ENCODE measurements at regions not wholly inside any gene's neighbourhood (a gene's known extent, or its start where the extent isn't known, plus 50 kb on each side); places are given as distances from the start of the nearest gene placed in this dataset.

DNA sequence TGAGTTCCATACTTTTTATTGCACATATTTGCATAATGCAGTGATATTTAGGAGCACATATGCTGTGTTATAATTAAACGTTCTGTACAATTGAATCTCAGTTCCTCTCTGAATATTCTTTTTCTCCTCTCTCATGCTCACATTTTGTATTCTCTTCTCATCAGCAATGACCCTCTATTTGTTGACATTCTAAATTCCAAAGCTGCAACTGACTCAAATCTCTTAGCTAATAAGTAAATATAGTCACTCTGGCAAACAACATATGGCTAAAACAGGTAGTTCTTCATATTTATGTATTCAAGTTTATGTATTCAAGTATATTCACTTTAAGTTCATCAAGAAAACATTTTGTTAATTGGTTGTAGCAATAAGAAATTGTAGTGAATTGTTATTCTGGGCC, 907.4 kb upstream of the VRK2 start:
- no peak for ATAC-seq

DNA sequence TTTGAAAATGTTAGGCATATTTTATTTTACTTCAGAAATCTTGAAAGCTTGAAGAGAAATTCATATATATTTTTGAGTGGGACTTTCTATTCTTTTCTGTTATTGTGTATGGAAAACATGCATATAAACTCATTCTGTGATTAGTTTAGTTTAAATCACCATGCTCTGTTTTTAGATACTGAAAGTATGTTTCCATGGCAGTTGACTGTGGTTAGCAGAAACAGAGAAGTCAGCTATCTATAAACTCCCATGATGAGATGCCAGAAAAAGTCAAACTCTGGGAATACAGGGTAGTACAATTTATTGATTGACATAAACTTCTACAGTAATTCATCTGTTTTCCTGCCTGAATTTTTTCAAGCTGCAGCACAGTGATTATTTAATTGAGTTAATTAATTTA, 905.3 kb upstream of the VRK2 start:
- H3K4me1 Mint-ChIP-seq, result no peaks in the 10 kb centered on the region
- no peak for ATAC-seq

More for the DNA sequence above, 907.4 kb upstream of the VRK2 start:
- no peak for DNase-seq
- Mint-ChIP-seq H3K27ac (no peak overlapping the region), H3K36me3 (no peaks in the 10 kb centered on the region), H3K9me3 (peaks cover 0 to 11% (median 5%) of the 10 kb centered on the region in 9 donors), H3K27me3 (no peaks in the 10 kb centered on the region), H3K4me1 (no peaks in the 10 kb centered on the region), H3K4me3 (no peak overlapping the region)
- POLR2A ChIA-PET, result no interaction called here

DNA sequence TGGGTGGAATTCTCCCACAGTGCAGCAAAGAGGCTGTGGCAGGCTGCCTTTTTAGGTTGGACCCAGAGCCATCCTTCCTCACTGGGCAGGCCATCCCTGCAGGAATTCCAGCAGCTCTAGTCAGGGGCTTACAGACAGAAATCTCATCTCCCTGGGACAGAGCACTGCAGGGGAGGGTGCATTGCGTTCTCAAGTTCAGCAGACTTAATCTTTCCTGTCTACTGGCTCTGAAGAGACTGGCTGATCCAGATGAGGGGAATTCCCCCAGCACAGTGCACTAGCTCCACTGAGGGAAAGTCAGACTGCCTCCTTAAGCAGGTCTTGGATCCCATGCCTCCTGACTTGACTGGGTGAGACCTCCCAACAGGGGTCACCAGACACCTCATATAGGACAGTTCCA, 899.7 kb upstream of the VRK2 start:
- Mint-ChIP-seq H3K36me3 (peaks cover 0 to 7% (median 0%) of the 10 kb centered on the region in 3 donors), H3K4me1 (no peaks in the 10 kb centered on the region), H3K4me3 (no peak overlapping the region), H3K27me3 (no peaks in the 10 kb centered on the region), H3K9me3 (peaks cover 14 to 59% (median 27%) of the 10 kb centered on the region in 9 donors), H3K27ac (no peak overlapping the region)
- DNase-seq (no peak), ATAC-seq (no peak)
- POLR2A ChIA-PET, result no interaction called here

More for the DNA sequence above, 905.3 kb upstream of the VRK2 start:
- no peaks in the 10 kb centered on the region for H3K27me3 Mint-ChIP-seq
- H3K9me3 Mint-ChIP-seq, result peaks cover 0 to 21% (median 9%) of the 10 kb centered on the region in 9 donors
- H3K27ac Mint-ChIP-seq, result no peak overlapping the region
- H3K36me3 Mint-ChIP-seq, result no peaks in the 10 kb centered on the region
- no peak for DNase-seq
- POLR2A ChIA-PET, result no interaction called here
- H3K4me3 Mint-ChIP-seq, result no peak overlapping the region

DNA sequence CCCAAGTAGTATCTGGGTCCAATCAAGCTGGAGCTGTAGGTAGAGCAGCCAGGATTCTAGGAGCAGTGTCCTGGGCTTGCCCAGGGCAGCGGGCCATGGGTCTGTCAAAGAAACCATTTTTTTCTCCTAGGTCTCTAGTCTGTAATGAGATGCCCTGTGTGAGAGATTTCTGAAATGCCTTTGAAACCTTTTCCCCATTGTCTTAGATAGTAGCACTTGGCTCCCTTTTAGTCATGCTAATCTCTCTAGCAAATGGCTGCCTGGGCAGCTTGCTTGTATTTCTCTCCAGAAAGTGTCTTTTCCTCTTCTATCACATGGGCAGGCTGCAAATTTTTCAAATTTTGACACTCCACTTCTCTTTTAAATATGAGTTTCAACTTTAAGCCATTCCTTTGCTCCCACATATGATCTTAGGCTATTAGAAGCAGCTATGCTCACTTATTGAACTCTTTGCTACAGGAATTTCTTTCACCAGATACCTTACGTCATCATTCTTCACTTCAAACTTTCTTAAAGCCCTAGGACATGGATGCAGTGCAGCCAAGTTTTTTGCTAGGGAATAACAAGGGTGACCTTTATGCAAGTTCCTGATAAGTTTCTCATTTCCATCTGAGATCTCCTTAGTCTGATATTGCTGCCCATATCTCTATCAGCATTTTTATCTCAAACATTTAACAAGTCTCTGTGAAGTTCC, 890.2 kb upstream of the VRK2 start:
- Mint-ChIP-seq H3K4me1 (no peaks in the 10 kb centered on the region), H3K4me3 (no peak overlapping the region), H3K27me3 (no peaks in the 10 kb centered on the region), H3K27ac (no peak overlapping the region), H3K36me3 (peaks cover 0 to 6% (median 0%) of the 10 kb centered on the region in 3 donors), H3K9me3 (peaks cover 2 to 24% (median 11%) of the 10 kb centered on the region in 9 donors)
- no peak for ATAC-seq
- POLR2A ChIA-PET, result no interaction called here
- no peak for DNase-seq

DNA sequence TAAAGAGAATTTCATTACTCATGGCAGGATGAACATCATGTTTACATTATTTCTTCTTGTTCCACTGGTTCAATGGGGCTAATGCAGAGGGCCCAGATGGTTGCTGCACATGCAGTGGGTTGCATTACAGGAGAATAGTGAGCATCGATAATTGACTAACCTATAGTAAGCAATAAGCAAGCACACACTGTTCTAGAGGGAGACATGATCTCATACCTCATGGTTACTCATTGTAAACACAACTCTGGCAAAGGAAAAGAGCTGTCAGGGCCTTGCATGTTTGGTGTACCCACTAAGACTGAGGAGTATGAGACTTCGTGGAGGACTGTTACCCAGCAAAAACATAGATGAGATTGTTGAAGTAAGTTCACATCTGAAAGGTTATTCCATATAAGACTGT, 885.6 kb upstream of the VRK2 start:
- Mint-ChIP-seq H3K4me1 (no peaks in the 10 kb centered on the region), H3K36me3 (peaks cover 0 to 6% (median 0%) of the 10 kb centered on the region in 3 donors), H3K27me3 (no peaks in the 10 kb centered on the region), H3K27ac (no peak overlapping the region), H3K4me3 (no peak overlapping the region), H3K9me3 (peaks cover 4 to 22% (median 7%) of the 10 kb centered on the region in 9 donors)
- DNase-seq (no peak), ATAC-seq (no peak)
- POLR2A ChIA-PET, result no interaction called here

DNA sequence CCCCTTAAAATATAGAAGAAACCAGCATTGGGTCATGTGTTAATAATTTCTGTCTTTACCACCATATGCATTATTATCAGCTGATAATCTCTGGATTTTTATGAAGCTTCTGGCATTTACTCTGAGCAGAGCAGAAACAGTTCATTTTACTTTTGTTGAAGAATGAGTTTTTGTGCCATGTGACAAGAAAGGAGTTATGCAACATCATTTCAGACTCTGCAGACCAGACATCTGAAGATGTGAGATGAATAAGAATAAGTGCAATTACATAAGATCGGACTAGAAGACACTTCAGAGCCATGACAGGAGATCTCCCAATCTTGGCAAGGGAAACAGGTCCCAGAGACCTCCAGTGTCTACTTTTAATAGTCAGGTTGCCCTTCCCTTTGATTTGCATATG, 869.4 kb upstream of the VRK2 start:
- ATAC-seq (no peak), DNase-seq (no peak)
- Mint-ChIP-seq H3K27ac (no peak overlapping the region), H3K27me3 (no peaks in the 10 kb centered on the region), H3K4me3 (no peak overlapping the region), H3K36me3 (peaks cover 0 to 8% (median 0%) of the 10 kb centered on the region in 3 donors), H3K4me1 (peaks cover 0 to 2% (median 0%) of the 10 kb centered on the region in 4 donors), H3K9me3 (peaks cover 0 to 30% (median 16%) of the 10 kb centered on the region in 9 donors)
- POLR2A ChIA-PET, result no interaction called here

DNA sequence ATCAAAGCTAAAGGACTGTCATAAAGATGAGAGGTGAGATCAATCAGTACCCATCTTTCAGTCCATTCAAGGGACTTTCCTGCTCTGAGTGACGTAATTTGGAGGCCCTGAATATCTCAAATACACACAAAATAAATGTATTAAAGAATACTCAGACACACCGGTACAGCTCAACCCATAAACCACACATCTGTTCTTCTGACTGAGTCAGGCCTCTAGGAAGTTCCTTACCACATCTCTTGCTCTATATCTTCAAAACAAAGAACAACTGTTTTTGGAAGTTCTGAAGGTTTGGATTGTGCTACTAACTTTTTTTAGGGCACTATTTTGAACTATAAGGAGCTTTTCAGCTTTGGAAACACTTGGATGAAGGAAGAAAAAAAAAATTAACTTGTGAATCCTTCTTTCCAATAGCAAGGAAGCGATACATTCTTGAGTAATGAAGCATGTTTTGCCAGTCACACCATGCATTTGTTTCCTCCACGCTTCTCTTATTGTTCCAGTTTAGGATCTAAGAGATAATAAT, 866.5 kb upstream of the VRK2 start:
- DNase-seq (no peak), ATAC-seq (no peak)
- Mint-ChIP-seq H3K9me3 (peaks cover 0 to 25% (median 10%) of the 10 kb centered on the region in 9 donors), H3K4me3 (no peak overlapping the region), H3K27ac (peak overlapping the region in 1 of 10 donors; percentile 71), H3K36me3 (peaks cover 0 to 3% (median 0%) of the 10 kb centered on the region in 3 donors), H3K4me1 (no peaks in the 10 kb centered on the region), H3K27me3 (no peaks in the 10 kb centered on the region)
- POLR2A ChIA-PET, result no interaction called here

DNA sequence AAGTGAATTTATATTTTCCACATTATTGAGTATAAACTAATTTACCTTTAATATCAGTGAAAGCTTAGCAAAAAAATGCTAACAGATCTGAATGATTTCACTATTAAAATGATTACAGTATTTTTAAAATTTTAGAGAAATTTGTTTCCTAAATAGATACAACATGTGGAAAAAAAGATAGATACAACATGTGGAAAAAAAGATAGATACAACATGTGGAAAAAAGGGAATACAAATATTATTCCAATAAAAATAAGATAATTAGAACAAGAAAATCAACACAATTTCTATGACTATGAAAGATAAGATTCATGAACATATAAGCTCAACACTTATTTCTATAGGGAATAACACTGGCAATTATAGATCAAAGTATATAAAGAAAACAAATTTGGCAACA, 865.9 kb upstream of the VRK2 start:
- H3K4me1 Mint-ChIP-seq, result no peaks in the 10 kb centered on the region
- POLR2A ChIA-PET, result no interaction called here
- H3K27ac Mint-ChIP-seq, result no peak overlapping the region
- H3K4me3 Mint-ChIP-seq, result no peak overlapping the region
- H3K36me3 Mint-ChIP-seq, result peaks cover 0 to 3% (median 0%) of the 10 kb centered on the region in 3 donors
- ATAC-seq, result no peak
- H3K9me3 Mint-ChIP-seq, result peaks cover 0 to 30% (median 9%) of the 10 kb centered on the region in 9 donors
- no peak for DNase-seq
- no peaks in the 10 kb centered on the region for H3K27me3 Mint-ChIP-seq

DNA sequence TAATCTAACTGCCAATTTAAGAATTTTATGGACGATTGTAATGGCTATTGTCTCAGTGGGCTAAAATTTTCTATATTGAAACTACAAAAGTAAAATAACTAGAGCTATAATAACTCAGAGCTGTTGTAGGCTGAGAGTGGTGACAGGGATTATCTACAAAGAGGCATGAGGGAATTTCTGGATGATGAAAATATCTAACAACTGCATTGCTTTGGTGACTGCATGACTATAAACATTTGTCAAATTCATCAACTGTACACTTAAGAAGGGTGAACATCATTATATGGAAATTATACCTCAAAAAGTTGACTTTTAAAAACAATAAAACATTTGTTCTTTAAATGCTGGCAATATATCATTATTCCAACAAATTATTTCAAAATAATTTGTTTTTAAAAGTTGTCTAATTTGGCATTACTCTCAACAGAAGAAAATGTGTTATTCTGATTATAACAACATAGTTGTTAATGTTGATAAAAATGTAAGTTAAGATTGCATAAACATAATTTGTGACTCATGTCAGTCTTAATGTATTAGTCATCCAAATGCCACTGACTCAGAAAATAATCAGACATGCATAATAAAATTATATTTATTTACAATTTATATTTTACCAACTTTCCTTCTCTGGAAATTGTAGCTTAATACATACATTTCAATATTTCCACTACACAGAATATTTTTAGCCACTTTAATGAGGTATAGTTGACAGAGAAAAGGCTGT, 865.1 kb upstream of the VRK2 start:
- DNase-seq (no peak), ATAC-seq (no peak)
- POLR2A ChIA-PET, result no interaction called here
- no peak overlapping the region for H3K4me3 Mint-ChIP-seq
- H3K9me3 Mint-ChIP-seq, result peaks cover 0 to 37% (median 7%) of the 10 kb centered on the region in 9 donors
- H3K4me1 Mint-ChIP-seq, result no peaks in the 10 kb centered on the region
- no peaks in the 10 kb centered on the region for H3K27me3 Mint-ChIP-seq
- no peak overlapping the region for H3K27ac Mint-ChIP-seq
- peaks cover 0 to 3% (median 0%) of the 10 kb centered on the region in 3 donors for H3K36me3 Mint-ChIP-seq

DNA sequence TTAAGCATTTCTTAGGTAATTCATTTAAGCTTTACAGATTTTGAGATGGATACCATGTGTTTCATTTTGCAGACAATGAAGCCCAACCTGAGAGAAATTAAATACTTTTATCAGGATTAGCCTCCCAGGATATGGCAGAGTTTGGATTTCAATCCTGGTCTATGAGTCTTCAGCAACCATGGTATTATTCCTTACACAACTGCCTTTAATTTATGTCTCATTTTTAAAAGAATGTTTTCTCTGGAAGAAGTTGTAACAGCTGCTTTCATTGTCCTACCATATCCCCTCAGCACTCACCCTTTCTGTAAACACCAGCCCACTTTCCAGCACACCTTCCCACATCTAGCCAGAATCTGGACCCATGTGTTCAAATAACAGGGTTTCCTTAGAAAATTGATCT, 863.7 kb upstream of the VRK2 start:
- no peaks in the 10 kb centered on the region for H3K4me1 Mint-ChIP-seq
- no peak overlapping the region for H3K4me3 Mint-ChIP-seq
- no peaks in the 10 kb centered on the region for H3K27me3 Mint-ChIP-seq
- POLR2A ChIA-PET, result no interaction called here
- ATAC-seq, result no peak
- H3K36me3 Mint-ChIP-seq, result peaks cover 0 to 3% (median 0%) of the 10 kb centered on the region in 3 donors
- H3K9me3 Mint-ChIP-seq, result peaks cover 0 to 44% (median 4%) of the 10 kb centered on the region in 9 donors
- no peak overlapping the region for H3K27ac Mint-ChIP-seq
- DNase-seq, result no peak

DNA sequence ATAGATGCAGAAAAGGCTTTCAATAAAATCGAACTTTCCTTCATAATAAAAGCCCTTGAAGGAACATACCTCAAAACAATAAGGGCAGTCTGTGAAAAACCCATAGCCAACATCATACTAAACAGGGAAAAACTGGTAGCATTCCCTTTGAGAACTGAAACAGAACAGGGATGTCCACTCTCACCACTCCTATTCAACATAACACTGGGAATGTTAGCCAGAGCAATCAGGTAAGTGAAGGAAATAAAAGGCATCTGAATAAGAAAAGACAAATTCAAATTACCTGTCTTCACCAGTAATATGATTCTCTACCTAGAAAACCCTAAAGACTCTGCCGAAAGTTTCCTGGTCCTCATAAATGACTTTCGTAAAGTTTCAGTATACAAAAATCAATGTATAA, 861.0 kb upstream of the VRK2 start:
- Mint-ChIP-seq H3K4me1 (no peaks in the 10 kb centered on the region), H3K27ac (no peak overlapping the region), H3K27me3 (no peaks in the 10 kb centered on the region), H3K9me3 (peaks cover 0 to 50% (median 3%) of the 10 kb centered on the region in 9 donors), H3K4me3 (no peak overlapping the region), H3K36me3 (no peaks in the 10 kb centered on the region)
- no peak for DNase-seq
- POLR2A ChIA-PET, result no interaction called here
- no peak for ATAC-seq

DNA sequence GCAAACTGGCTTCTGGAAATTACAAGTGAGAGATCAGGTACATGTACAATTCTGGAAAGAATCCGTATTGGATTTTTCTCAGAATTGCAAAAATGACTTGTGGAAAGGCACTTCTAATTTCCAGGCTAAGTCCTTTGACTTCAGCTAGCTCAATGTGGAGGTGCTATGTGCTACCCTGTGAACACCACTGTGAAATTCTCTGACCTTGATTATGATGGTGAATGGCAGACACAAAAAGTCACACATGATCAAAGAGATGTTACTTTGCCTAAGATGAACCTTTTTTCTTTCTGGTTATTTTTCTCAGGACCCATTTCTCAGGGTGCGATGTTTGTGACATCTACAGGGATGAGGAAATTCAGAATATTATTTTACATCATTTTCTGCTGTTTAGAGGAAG, 856.6 kb upstream of the VRK2 start:
- Mint-ChIP-seq H3K27me3 (no peaks in the 10 kb centered on the region), H3K9me3 (peaks cover 0 to 44% (median 6%) of the 10 kb centered on the region in 9 donors), H3K36me3 (no peaks in the 10 kb centered on the region), H3K4me3 (no peak overlapping the region), H3K4me1 (no peaks in the 10 kb centered on the region), H3K27ac (no peak overlapping the region)
- ATAC-seq (peak in 1 of 2 donors; percentile 23), DNase-seq (no peak)
- POLR2A ChIA-PET, result no interaction called here

DNA sequence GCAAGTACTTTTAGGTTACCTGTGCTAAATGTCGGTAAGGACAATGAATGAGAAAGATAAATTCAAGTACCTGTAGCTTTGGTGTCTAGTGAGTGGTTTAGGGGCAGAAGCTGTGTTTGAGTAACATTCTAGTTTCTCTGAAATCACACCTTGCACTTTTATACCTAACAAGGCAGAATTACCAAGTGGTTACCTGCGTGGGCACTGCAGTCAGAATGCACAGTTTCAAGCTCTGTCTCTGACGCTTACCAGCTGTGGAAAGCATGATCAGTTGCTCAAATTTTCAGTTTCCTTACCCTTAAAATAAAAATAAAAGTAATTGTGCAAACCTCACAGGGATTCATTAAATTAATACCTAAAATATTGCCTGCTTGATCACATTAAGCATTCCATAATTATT, 846.9 kb upstream of the VRK2 start:
- Mint-ChIP-seq H3K4me1 (no peaks in the 10 kb centered on the region), H3K27ac (no peak overlapping the region), H3K36me3 (peaks cover 0 to 5% (median 0%) of the 10 kb centered on the region in 3 donors), H3K27me3 (no peaks in the 10 kb centered on the region), H3K9me3 (peaks cover 0 to 27% (median 10%) of the 10 kb centered on the region in 9 donors), H3K4me3 (no peak overlapping the region)
- DNase-seq (no peak), ATAC-seq (no peak)
- POLR2A ChIA-PET, result no interaction called here
